Kidney glomerular epithelial cell (primary cell): ENCODE measurements at regions not wholly inside any gene's neighbourhood (a gene's known extent, or its start where the extent isn't known, plus 50 kb on each side); places are given as distances from the start of the nearest gene placed in this dataset.
A peak's percentile ranks its signal among the peaks of the same experiment; 100 is the strongest.

Experiments used
- DNase-seq: peaks from one replicate; lab custom pipeline; 2025; lab: John Stamatoyannopoulos, UW

DNA sequence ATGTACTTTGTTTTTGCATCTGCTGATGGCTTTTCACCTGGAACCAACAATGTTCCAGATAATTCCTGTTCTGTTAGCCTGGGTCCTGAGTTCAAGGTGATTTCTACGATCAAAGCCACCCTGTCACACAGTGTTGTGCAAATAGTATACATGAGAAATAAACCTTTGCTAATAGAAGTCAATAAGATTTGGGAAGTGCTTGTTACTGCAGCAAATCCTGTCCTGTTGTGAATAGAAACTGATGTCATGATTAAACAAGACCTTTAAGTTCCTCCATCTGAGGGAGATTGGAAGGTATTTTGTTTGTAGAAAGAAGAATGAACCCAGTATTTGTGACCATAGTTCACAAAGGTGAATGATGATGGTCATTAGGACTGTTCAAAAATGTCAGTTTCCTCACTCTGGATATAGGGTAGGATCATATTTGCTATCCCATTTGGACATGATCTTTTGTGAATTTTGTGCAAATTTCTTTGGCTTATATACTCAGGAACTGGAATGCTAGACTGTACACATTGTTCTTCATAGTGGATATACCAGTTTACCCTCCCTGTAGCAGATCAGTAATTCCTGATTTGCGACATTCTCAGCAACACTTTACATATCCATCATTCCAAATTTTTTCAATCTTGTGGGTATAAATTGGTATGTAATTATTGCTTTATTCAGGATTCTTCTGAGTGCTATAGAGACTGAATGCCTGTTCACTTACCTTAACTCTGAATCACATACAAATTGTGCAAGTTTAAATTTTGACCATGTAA is 428.5 kb downstream of the METTL15 start:
- no peak for DNase-seq

- no peak for DNase-seq
Observed at GRCh38 chr11:28535677-28536076, 427.5 kb downstream of the METTL15 start.

GRCh38 chr11:28529540-28530410 is 421.6 kb downstream of the METTL15 start:
- DNase-seq = peak; percentile 50

DNA sequence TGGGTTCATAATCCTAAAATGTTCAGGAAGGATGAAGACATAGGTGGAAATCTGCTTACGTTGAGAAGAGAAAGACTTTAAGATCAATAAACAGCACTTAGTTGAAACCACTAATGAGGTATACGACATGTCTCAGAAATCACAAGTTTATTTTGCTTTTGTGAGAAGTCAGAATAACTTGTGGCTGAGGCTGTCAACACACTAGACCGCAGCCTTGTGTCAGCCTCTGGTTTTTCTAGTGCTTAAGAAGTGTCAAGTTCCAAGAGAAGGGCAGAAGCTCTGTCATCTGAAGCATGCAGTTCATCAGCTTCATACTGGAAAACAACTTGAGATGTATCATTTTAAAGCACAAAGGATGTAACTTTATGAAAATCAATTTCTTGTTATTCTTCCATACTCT is 420.9 kb downstream of the METTL15 start:
- DNase-seq = no peak

- DNase-seq = no peak
Observed at GRCh38 chr11:28528217-28528616, 420.0 kb downstream of the METTL15 start.

- DNase-seq = no peak
Observed at GRCh38 chr11:28526406-28526751, 418.2 kb downstream of the METTL15 start.

DNA sequence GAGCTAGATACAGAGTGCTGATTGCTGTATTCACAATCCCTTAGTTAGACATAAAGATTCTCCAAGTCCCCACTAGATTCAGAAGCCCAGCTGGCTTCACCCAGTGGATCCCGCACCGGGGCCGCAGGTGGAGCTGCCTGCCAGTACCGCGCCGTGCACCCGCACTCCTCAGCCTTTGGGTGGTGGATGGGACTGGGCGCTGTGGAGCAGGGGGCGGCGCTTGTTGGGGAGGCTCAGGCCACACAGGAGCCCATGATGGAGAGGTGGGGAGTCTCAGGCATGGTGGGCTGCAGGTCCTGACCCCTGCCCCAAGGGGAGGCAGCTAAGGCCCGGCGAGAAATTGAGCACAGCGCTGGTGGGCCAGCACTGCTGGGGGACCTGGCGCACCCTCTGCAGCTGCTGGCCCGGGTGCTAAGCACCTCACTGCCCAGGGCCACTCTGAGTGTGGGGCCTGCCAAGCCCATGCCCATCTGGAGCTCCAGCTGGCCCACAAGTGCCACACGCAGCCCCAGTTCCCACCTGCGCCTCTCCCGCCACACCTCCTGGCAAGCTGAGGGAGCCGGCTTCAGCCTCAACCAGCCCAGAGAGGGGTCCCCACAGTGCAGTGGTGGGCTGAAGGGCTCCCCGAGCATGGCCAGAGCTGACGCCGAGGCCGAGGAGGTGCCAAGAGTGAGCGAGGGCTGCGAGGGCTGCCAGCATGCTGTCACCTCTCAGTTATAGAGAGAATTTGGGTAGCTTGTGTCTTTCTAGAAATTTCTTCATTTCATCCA is 417.6 kb downstream of the METTL15 start:
- DNase-seq = no peak

DNA sequence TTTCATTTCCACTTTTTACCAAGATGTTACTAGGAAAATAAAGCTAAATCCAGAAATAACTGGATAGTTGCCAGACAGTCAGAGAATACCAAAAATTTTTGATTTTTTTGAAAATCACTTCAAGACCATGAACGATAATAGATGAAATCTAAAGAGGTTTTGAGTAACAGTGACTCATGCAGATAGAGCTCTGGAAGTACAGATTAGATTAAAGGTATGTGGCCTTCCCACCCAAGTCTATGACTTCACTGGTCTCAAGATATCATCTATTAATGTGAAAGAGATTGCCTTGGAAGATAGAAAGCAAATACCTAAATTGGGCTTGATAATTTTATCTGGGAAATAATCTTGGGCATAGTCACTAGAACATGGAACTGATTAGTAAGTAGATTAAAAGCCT is 415.9 kb downstream of the METTL15 start:
- DNase-seq = no peak

DNA sequence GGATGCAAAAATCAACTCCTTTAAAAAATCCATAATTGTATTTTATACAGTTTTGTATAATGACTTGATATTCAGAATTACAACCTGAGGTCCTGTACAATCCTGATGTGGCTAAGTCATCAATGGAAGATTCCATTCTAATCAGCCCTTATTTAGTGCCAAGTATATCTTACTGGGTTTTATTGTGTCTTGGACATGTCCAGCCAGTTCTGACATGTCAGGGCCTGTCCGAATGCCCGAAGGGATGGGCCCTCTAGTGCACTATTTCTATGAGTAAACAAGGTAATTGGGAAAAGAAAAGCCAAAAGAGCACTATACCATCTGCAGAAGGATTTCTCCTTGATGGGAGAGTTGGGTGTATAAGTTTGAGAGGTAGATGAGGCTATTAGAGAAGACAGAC is 412.9 kb downstream of the METTL15 start:
- no peak for DNase-seq

GRCh38 chr11:28520291-28520690 is 412.1 kb downstream of the METTL15 start:
- no peak for DNase-seq

- no peak for DNase-seq
Observed at GRCh38 chr11:28518825-28519224, 410.6 kb downstream of the METTL15 start.

DNA sequence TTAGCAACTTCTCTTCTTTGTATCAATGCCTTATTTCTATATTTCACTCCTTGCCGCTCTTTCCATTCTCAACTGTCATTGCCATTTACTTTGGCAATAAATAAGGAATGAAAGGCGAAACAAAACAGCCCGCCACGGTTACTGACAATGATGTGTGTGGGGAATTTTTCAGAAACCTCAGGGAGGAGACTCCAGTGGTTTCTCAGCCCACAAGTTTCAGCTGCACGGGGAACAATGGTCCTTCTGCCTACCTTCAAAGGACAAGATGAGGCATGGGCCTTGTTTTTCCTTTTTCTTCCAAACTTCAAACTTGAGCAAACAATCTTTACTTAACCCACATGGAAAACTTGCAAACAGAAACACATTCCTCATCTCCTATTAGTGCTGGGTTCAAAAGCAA is 409.4 kb downstream of the METTL15 start:
- DNase-seq = no peak

DNA sequence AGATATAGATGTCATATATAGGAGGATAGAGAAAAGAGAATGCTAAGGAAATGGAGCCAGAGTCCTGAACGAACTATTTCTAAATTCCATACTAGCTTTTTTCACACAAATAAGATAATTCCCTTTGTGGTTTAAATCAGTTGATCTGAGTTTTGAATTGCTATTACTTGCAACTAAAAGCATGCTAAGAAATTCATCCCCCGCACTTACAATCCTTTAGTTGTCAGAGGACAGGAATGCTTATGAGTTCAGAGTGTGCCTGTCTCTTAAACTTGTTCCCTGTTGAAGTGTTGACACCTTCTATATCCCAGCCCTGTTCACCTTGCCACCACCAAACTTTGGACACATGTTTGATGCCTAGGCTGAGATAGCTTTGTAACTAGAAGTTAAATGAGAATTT is 406.2 kb downstream of the METTL15 start:
- DNase-seq = no peak

DNA sequence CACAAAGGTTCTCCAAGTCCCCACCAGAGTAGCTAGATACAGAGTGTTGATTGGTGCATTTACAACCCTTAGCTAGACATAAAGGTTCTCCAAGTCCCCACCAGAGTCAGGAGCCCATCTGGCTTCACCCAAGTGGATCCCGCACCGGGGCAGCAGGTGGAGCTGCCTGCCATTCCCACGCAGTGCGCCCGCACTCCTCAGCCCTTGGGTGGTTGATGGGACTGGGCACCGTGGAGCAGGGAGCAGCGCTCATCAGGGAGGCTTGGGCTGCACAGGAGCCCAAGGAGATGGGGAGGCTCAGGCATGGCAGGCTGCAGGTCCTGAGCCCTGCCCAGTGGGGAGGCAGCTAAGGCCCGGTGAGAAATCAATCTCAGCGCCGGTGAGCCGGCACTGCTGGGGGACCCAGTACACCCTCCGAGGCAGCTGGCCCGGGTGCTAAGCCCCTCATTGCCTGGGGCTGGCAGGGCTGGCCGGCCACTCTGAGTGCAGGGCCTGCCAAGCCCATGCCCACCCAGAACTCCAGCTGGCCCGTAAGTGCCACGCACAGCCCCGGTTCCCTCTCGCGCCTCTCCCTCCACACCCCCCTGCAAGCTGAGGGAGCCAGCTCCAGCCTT is 404.1 kb downstream of the METTL15 start:
- no peak for DNase-seq

DNA sequence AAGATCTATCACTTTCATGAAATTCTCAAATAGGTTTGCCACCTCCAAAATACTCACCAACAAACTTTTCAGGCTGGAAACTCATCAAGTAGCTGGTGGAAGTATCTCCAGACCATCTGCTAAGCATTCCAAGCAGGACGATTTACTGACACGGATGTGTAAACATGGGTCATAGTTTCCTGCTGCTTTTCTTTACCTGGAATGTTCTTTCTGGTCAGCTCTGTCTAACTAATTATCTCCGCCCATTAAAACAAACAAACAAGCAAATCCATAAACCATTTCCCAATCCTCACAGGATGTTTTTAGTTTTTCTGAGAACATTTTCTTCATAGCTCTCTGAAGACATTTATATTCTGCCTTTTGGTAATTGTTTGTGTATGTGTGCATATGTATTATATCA is 397.0 kb downstream of the METTL15 start:
- no peak for DNase-seq

GRCh38 chr11:28504555-28505110 is 396.4 kb downstream of the METTL15 start:
- DNase-seq = no peak

DNA sequence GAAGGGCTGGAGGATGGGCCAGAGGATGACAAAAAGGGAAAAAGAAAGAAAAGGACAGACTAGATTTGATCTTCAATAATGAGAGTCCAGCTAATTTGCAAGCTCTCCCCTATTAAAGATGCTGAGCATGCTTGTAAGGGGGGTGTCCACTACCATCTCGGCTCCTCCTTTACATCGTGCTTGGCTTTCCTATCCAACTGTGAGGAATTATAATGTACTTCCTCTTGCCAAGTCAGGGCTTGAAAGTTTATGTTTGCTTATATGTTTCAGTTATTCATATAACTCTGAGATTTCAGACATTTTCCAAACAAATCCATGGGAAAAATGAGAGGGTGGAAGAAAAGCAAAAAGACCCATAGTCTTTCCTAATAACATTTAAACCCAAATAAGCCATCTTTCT is 387.1 kb downstream of the METTL15 start:
- no peak for DNase-seq

DNA sequence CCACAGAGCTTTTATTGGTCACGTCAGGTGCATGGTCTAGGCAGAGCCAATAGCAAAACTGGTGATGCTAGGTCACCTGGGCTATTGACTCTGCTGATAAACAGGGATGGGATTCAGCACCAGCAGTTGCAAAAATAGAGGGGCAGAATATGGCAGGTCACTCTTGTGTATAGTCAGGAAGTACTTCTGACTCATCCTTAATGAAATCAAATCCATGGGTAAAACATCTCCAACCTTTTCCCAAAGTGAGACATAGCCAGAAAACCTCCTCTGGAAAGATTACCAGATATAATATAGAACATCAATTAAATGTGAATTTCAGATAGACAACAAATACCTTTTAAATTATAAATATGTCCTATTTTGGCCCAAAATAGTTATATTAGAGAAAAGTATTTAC is 383.2 kb downstream of the METTL15 start:
- DNase-seq = no peak

DNA sequence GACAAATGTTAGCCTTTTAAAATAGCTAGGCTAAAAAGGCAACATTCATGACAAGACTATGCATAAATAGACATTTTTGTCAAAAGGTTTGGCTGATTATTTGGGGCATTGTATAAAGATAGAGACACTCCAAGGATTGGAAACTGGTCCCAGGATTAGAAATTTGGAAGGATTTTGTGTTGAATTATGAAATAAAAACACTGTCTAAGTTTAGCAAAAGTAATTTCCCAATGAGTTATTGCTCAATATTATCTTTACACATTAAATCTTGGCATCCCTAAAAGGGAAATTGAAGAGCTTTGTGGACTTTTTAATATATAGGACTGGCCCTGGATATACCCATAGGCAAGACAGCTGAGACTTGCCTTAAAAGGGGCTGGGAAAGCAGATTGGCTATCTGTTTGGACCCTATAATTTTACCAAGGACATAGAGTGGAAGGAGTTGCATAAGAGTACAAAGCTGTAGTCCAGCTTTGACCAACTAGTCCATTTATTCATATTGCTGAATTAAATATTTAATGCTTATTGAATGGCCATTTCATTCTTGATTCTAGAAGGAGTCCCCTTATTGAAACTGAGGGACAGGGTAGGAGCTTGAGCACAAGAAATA is 382.7 kb downstream of the METTL15 start:
- DNase-seq = no peak

- DNase-seq = no peak
Observed at GRCh38 chr11:28488336-28488735, 380.1 kb downstream of the METTL15 start.

GRCh38 chr11:28483072-28483867 is 375.1 kb downstream of the METTL15 start:
- DNase-seq = no peak
